IMR-90 (cell line): ENCODE measurements at regions not wholly inside any gene's neighbourhood (a gene's known extent, or its start where the extent isn't known, plus 50 kb on each side); places are given as distances from the start of the nearest gene placed in this dataset.
A peak's percentile ranks its signal among the peaks of the same experiment; 100 is the strongest.

ENCODE experiments used
- ATAC-seq: fragments of 200-7000 bp; cut with Tn5 transposase; 2 replicates; pipeline ENCODE4 v1.9.1; 2020; ENCODE audit warnings: low read depth, mild to moderate bottlenecking, moderate library complexity
- BruUV-seq: library from RNA; stranded (reverse); fragments of 400-500 nt; replicated peaks from 2 replicates; lab custom pipeline; 2021; lab: Mats Ljungman, UMichigan
- CTCF ChIA-PET: fragments of 300-600 bp; formaldehyde crosslinking; extraction: SDS; loops from one replicate; lab custom pipeline; 2021; ENCODE audit warnings: antibody characterized with exemption; lab: Yijun Ruan, JAX
- POLR2A ChIA-PET: fragments of 300-600 bp; sonication (Branson Sonifier 250); formaldehyde crosslinking; loops from one replicate; lab custom pipeline; 2022; ENCODE audit warnings: antibody characterized with exemption; ENCODE audit not compliant: unreplicated experiment; lab: Charles Lee
- DNase-seq: peaks from one replicate; pipeline ENCODE4 v3.0.0; 2013
- H2AFZ ChIP-seq: replicated peaks from 2 replicates; pipeline ENCODE3; 2013; ENCODE audit warnings: low read length, mild to moderate bottlenecking; ENCODE audit not compliant: poor library complexity
- H2AK5ac ChIP-seq: 2 replicates; pipeline ENCODE4 v1.6.1; 2013; ENCODE audit warnings: low read depth, low read length, inconsistent platforms
- H2AK9ac ChIP-seq: replicated peaks from 2 replicates; pipeline ENCODE3; 2013; ENCODE audit warnings: mild to moderate bottlenecking, low read depth, low read length, moderate library complexity; ENCODE audit not compliant: poor library complexity
- H2BK120ac ChIP-seq: 2 replicates; pipeline ENCODE4 v1.6.1; 2013; ENCODE audit warnings: low read depth, low read length, inconsistent platforms
- H2BK15ac ChIP-seq: 3 replicates; pipeline ENCODE4 v1.6.1; 2013; ENCODE audit warnings: low read depth, low read length, inconsistent platforms
- H2BK20ac ChIP-seq: 2 replicates; pipeline ENCODE4 v1.6.1; 2013; ENCODE audit warnings: low read depth, mild to moderate bottlenecking, inconsistent platforms, low read length, moderate library complexity
- H2BK5ac ChIP-seq: 2 replicates; pipeline ENCODE4 v1.6.1; 2013; ENCODE audit warnings: mild to moderate bottlenecking, low read depth, low read length, inconsistent platforms; ENCODE audit not compliant: poor library complexity, severe bottlenecking
- H3K14ac ChIP-seq: replicated peaks from 2 replicates; pipeline ENCODE4 v1.6.1; 2013; ENCODE audit warnings: low read depth, low read length, inconsistent platforms
- H3K18ac ChIP-seq: 2 replicates; pipeline ENCODE4 v1.6.1; 2013; ENCODE audit warnings: low read depth, low read length, control low read depth
- H3K23ac ChIP-seq: 2 replicates; pipeline ENCODE4 v1.6.1; 2013; ENCODE audit warnings: low read depth, low read length, inconsistent platforms
- H3K27ac ChIP-seq: 2 replicates; pipeline ENCODE4 v1.5.1; 2013; ENCODE audit warnings: mild to moderate bottlenecking, control low read depth, low read length; ENCODE audit not compliant: insufficient read depth
- H3K27me3 ChIP-seq: 2 replicates; pipeline ENCODE4 v1.6.1; 2013; ENCODE audit warnings: low read length; ENCODE audit not compliant: control insufficient read depth, insufficient read depth
- H3K36me3 ChIP-seq: 2 replicates; pipeline ENCODE4 v1.6.1; 2013; ENCODE audit warnings: low read length, mixed read lengths; ENCODE audit not compliant: control insufficient read depth, insufficient read depth
- H3K4ac ChIP-seq: 2 replicates; pipeline ENCODE4 v1.6.1; 2013; ENCODE audit warnings: low read depth, low read length, inconsistent platforms
- H3K4me1 ChIP-seq: 2 replicates; pipeline ENCODE4 v1.6.1; 2013; ENCODE audit warnings: low read length, mixed read lengths; ENCODE audit not compliant: control insufficient read depth, insufficient read depth
- H3K4me2 ChIP-seq: 2 replicates; pipeline ENCODE4 v1.6.1; 2013; ENCODE audit warnings: low read depth, mild to moderate bottlenecking, control low read depth, low read length, moderate library complexity
- H3K4me3 ChIP-seq: 2 replicates; pipeline ENCODE4 v1.5.1; 2013; ENCODE audit warnings: low read depth, mild to moderate bottlenecking, control low read depth, low read length, moderate library complexity; ENCODE audit not compliant: insufficient read depth
- H3K56ac ChIP-seq: 2 replicates; pipeline ENCODE4 v1.6.1; 2013; ENCODE audit warnings: low read length, inconsistent platforms; ENCODE audit not compliant: insufficient read depth; ENCODE audit errors: extremely low read depth
- H3K79me1 ChIP-seq, 2 experiments: 2 replicates each; pipeline ENCODE4 v1.6.1; 2013; ENCODE audit warnings: low read length in 2 of 2, inconsistent platforms in 1 of 2, low read depth in 1 of 2
- H3K9ac ChIP-seq: 2 replicates; pipeline ENCODE4 v1.6.1; 2013; ENCODE audit warnings: low read depth, low read length, control low read depth
- H3K9me1 ChIP-seq: 2 replicates; pipeline ENCODE4 v1.6.1; 2013; ENCODE audit warnings: low read length, inconsistent platforms; ENCODE audit not compliant: insufficient read depth
- H3K9me3 ChIP-seq: 2 replicates; pipeline ENCODE4 v1.6.1; 2013; ENCODE audit warnings: low read length; ENCODE audit not compliant: control insufficient read depth, insufficient read depth
- H4K20me1 ChIP-seq: 2 replicates; pipeline ENCODE4 v1.6.1; 2013; ENCODE audit warnings: low read length, inconsistent platforms; ENCODE audit not compliant: insufficient read depth
- H4K5ac ChIP-seq: 2 replicates; pipeline ENCODE4 v1.6.1; 2013; ENCODE audit warnings: mild to moderate bottlenecking, low read depth, low read length, control low read depth
- H4K8ac ChIP-seq, 2 experiments: 2 replicates each; pipeline ENCODE4 v1.6.1; 2013; ENCODE audit warnings: low read depth in 2 of 2, low read length in 2 of 2, control low read depth in 1 of 2, inconsistent platforms in 1 of 2
- H4K91ac ChIP-seq: 2 replicates; pipeline ENCODE4 v1.6.1; 2013; ENCODE audit warnings: low read depth, low read length, inconsistent platforms; ENCODE audit not compliant: insufficient read depth
- CHD1 ChIP-seq: IDR thresholded peaks from 2 replicates; pipeline ENCODE4 v1.6.1; 2012; ENCODE audit warnings: low read depth, low read length, improper control_type of control experiment
- WGBS, 2 experiments: methylation state at CpG; one replicate each; pipeline versions ENCODE4 v1.1.5 to v1.1.7; 2013; ENCODE audit warnings: missing lambda C conversion rate in 2 of 2; ENCODE audit not compliant: insufficient read length in 1 of 2; ENCODE audit errors: extremely low coverage in 2 of 2; 5-methylcytosine and 5-hydroxymethylcytosine counted together
- dilution Hi-C: fragments of 300-500 bp; cut with HindIII; formaldehyde crosslinking; loops from one replicate; pipeline ENCODE4 v1.14.3; 2018; ENCODE audit warnings: low sequenced_read_pairs; ENCODE audit not compliant: unreplicated experiment
- in situ Hi-C: fragments of 300-500 bp; cut with MboI; formaldehyde crosslinking; loops from 3 replicates; pipeline ENCODE4 v1.14.3; 2019; ENCODE audit warnings: low sequenced_read_pairs, inconsistent platforms, mixed read lengths
- intact Hi-C: fragments of 100-400 bp; cut with micrococcal nuclease; formaldehyde crosslinking; loops from 2 replicates; pipeline ENCODE4 v1.10.0; 2022

GRCh38 chr1:63087966-63088365 lies 234.4 kb upstream of the FOXD3 start:
- Histone ChIP-seq H3K23ac (no peak overlapping the region), H3K4me2 (no peak overlapping the region), H3K4me1 (no peaks in the 10 kb centered on the region), H2BK5ac (no peak overlapping the region), H2BK20ac (no peak overlapping the region), H4K91ac (no peak overlapping the region), H3K36me3 (no peaks in the 10 kb centered on the region), H3K27me3 (no peaks in the 10 kb centered on the region; the same call in 1 of the 2 replicates), H3K56ac (no peak overlapping the region), H3K4ac (no peak overlapping the region), H3K27ac (no peak overlapping the region), H2AK9ac (no peak overlapping the region), H3K14ac (no peak overlapping the region), H2AFZ (peak overlapping the region; percentile 29), H4K8ac (no peak overlapping the region), H3K9ac (no peak overlapping the region), H2AK5ac (no peak overlapping the region), H4K5ac (no peak overlapping the region), H3K4me3 (no peak overlapping the region), H3K79me1 (no peaks in the 10 kb centered on the region), H3K9me1 (no peaks in the 10 kb centered on the region), H2BK15ac (no peak overlapping the region), H3K18ac (no peak overlapping the region), H4K20me1 (no peaks in the 10 kb centered on the region), H3K9me3 (no peaks in the 10 kb centered on the region), H2BK120ac (no peak overlapping the region)
- no TSS peak for BruUV-seq
- no peak for DNase-seq
- no peak for TF ChIP-seq CHD1
- in situ Hi-C loops (no loop called here), dilution Hi-C loops (no loop called here), intact Hi-C loops (no loop called here)
- ATAC-seq: no peak
- CTCF ChIA-PET: interaction anchor here (0.8 kb wide), 1 partner anchor 11 kb away, joined by 3 read pairs; no protein-coding TSS in a partner anchor
- POLR2A ChIA-PET: no interaction called here
- no CpG with 5 or more reads among the region's 10 CpGs for WGBS, 2 experiments
